OCI-LY1 (cell line): ENCODE measurements at regions not wholly inside any gene's neighbourhood (a gene's known extent, or its start where the extent isn't known, plus 50 kb on each side); places are given as distances from the start of the nearest gene placed in this dataset.

Experiments
- H2AFZ ChIP-seq: fragments of 200-600 bp; sonication (generic), shearing (Covaris generic); 2 replicates; pipeline ENCODE4 v1.6.0; 2014; ENCODE audit warnings: antibody characterized with exemption, mild to moderate bottlenecking, low read length
- H3F3A ChIP-seq: fragments of 200-600 bp; sonication (generic), shearing (Covaris generic); 2 replicates; pipeline ENCODE4 v1.6.0; 2014; ENCODE audit warnings: mild to moderate bottlenecking, antibody characterized with exemption, low read length, moderate library complexity; ENCODE audit not compliant: insufficient read depth
- H3K27ac ChIP-seq: fragments of 200-600 bp; sonication (generic); 2 replicates; pipeline ENCODE4 v1.5.1; 2014; ENCODE audit warnings: low read length, mixed run types, mild to moderate bottlenecking, low read depth; ENCODE audit not compliant: poor library complexity, severe bottlenecking
- H3K27me3 ChIP-seq: fragments of 200-600 bp; sonication (generic); 2 replicates; pipeline ENCODE4 v1.6.0; 2014; ENCODE audit warnings: antibody characterized with exemption, mild to moderate bottlenecking, low read length, moderate library complexity; ENCODE audit not compliant: insufficient read depth
- H3K36me3 ChIP-seq: fragments of 200-600 bp; sonication (generic); 2 replicates; pipeline ENCODE4 v1.6.1; 2014; ENCODE audit warnings: mild to moderate bottlenecking, antibody characterized with exemption, low read length, moderate library complexity, mixed read lengths; ENCODE audit not compliant: insufficient read depth
- H3K4me1 ChIP-seq: fragments of 200-600 bp; sonication (generic); 2 replicates; pipeline ENCODE4 v1.5.1; 2014; ENCODE audit warnings: mild to moderate bottlenecking, low read length, moderate library complexity; ENCODE audit not compliant: insufficient read depth, severe bottlenecking
- H3K4me2 ChIP-seq: fragments of 200-600 bp; sonication (generic), shearing (Covaris generic); 2 replicates; pipeline ENCODE4 v1.6.1; 2014; ENCODE audit warnings: low read length
- H3K4me3 ChIP-seq: fragments of 200-600 bp; sonication (generic); 2 replicates; pipeline ENCODE4 v1.5.1; 2014; ENCODE audit warnings: low read length, low read depth, mild to moderate bottlenecking, mixed read lengths; ENCODE audit not compliant: poor library complexity, severe bottlenecking
- H3K79me2 ChIP-seq: fragments of 200-600 bp; shearing (Covaris generic); 2 replicates; pipeline ENCODE4 v1.6.1; 2016; ENCODE audit warnings: mixed run types, low read length, mixed read lengths; ENCODE audit not compliant: insufficient read depth
- H3K9ac ChIP-seq: fragments of 200-600 bp; sonication (generic), shearing (Covaris generic); 2 replicates; pipeline ENCODE4 v1.6.1; 2014; ENCODE audit warnings: mild to moderate bottlenecking, low read length, mixed read lengths
- H3K9me2 ChIP-seq: fragments of 200-600 bp; sonication (generic), shearing (Covaris generic); 2 replicates; pipeline ENCODE4 v1.6.1; 2014; ENCODE audit warnings: low read depth, mild to moderate bottlenecking, low read length, mixed read lengths
- H3K9me3 ChIP-seq: fragments of 200-600 bp; shearing (Covaris generic); 2 replicates; pipeline ENCODE4 v1.6.1; 2014; ENCODE audit warnings: low read length, mixed read lengths
- H4K20me1 ChIP-seq: fragments of 200-600 bp; sonication (generic), shearing (Covaris generic); 2 replicates; pipeline ENCODE4 v1.6.0; 2016; ENCODE audit warnings: mild to moderate bottlenecking, low read length; ENCODE audit not compliant: insufficient read depth
- EZH2 ChIP-seq: fragments of 200-600 bp; sonication (generic), shearing (Covaris generic); IDR thresholded peaks from 2 replicates; pipeline ENCODE4 v1.8.0; 2017; ENCODE audit warnings: borderline replicate concordance, mixed run types, mild to moderate bottlenecking, antibody characterized with exemption, low read length, moderate library complexity, mixed read lengths
- TF ChIP-seq, protein P1 (sequence below): fragments of 200-600 bp; sonication (generic), shearing (Covaris generic); IDR thresholded peaks from 2 replicates; pipeline ENCODE4 v1.5.1; 2017; ENCODE audit warnings: mild to moderate bottlenecking, antibody characterized with exemption, low read length, moderate library complexity, mixed read lengths

GRCh38 chr13:90448466-90449037 is 898.9 kb upstream of the MIR17HG start:
- no peaks in the 10 kb centered on the region for H3K9me3 ChIP-seq
- H3K4me3 ChIP-seq = no peak overlapping the region
- H3K27me3 ChIP-seq = no peaks in the 10 kb centered on the region
- H3F3A ChIP-seq = no peaks in the 10 kb centered on the region
- H4K20me1 ChIP-seq = no peaks in the 10 kb centered on the region
- no peaks in the 10 kb centered on the region for H3K9me2 ChIP-seq
- no peaks in the 10 kb centered on the region for H3K79me2 ChIP-seq
- H3K9ac ChIP-seq = no peak overlapping the region
- H3K36me3 ChIP-seq = no peaks in the 10 kb centered on the region
- no peaks in the 10 kb centered on the region for H3K4me1 ChIP-seq
- no peak overlapping the region for H2AFZ ChIP-seq
- TF ChIP-seq EZH2 = no peak
- TF ChIP-seq, protein P1, sequence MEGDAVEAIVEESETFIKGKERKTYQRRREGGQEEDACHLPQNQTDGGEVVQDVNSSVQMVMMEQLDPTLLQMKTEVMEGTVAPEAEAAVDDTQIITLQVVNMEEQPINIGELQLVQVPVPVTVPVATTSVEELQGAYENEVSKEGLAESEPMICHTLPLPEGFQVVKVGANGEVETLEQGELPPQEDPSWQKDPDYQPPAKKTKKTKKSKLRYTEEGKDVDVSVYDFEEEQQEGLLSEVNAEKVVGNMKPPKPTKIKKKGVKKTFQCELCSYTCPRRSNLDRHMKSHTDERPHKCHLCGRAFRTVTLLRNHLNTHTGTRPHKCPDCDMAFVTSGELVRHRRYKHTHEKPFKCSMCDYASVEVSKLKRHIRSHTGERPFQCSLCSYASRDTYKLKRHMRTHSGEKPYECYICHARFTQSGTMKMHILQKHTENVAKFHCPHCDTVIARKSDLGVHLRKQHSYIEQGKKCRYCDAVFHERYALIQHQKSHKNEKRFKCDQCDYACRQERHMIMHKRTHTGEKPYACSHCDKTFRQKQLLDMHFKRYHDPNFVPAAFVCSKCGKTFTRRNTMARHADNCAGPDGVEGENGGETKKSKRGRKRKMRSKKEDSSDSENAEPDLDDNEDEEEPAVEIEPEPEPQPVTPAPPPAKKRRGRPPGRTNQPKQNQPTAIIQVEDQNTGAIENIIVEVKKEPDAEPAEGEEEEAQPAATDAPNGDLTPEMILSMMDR = no peak
- no peak overlapping the region for H3K27ac ChIP-seq
- no peak overlapping the region for H3K4me2 ChIP-seq

DNA sequence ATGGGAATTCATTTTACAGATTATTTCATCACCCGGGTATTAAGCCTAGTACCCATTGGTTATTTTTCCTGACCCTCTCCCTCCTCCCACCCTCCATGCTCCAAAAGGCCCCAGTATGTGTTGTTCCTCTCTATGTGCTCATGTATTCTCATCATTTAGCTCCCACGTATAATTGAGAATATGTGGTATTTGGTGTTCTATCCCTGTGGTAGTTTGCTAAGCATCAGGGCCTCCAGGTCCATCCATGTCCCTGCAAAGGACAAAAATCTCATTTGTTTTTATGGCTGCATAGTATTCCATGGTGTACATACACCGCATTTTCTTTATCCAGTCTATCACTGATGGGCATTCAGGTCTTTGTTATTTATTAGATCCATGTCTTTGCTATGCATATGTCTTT is 894.1 kb upstream of the MIR17HG start:
- H3K4me2 ChIP-seq = no peak overlapping the region
- no peaks in the 10 kb centered on the region for H3K79me2 ChIP-seq
- no peaks in the 10 kb centered on the region for H3K36me3 ChIP-seq
- H3F3A ChIP-seq = no peaks in the 10 kb centered on the region
- TF ChIP-seq EZH2 = no peak
- TF ChIP-seq, protein P1 = no peak
- H2AFZ ChIP-seq = no peak overlapping the region
- H3K27ac ChIP-seq = no peak overlapping the region
- H3K4me3 ChIP-seq = no peak overlapping the region
- H3K4me1 ChIP-seq = no peaks in the 10 kb centered on the region
- no peak overlapping the region for H3K9ac ChIP-seq
- H3K27me3 ChIP-seq = no peaks in the 10 kb centered on the region
- H3K9me3 ChIP-seq = no peaks in the 10 kb centered on the region
- no peaks in the 10 kb centered on the region for H4K20me1 ChIP-seq
- no peaks in the 10 kb centered on the region for H3K9me2 ChIP-seq

GRCh38 chr13:90454002-90454636 is 893.4 kb upstream of the MIR17HG start:
- Histone ChIP-seq H3K79me2 (no peaks in the 10 kb centered on the region), H3K27ac (no peak overlapping the region), H3K4me1 (no peaks in the 10 kb centered on the region), H3K4me3 (no peak overlapping the region), H3K9me3 (no peaks in the 10 kb centered on the region), H3K9ac (no peak overlapping the region), H3F3A (no peaks in the 10 kb centered on the region), H3K27me3 (no peaks in the 10 kb centered on the region), H3K36me3 (no peaks in the 10 kb centered on the region), H2AFZ (no peak overlapping the region), H3K9me2 (no peaks in the 10 kb centered on the region), H3K4me2 (no peak overlapping the region), H4K20me1 (no peaks in the 10 kb centered on the region)
- TF ChIP-seq, protein P1 = no peak
- no peak for TF ChIP-seq EZH2
